NCI-H226 (cell line): ENCODE measurements at regions not wholly inside any gene's neighbourhood (a gene's known extent, or its start where the extent isn't known, plus 50 kb on each side); places are given as distances from the start of the nearest gene placed in this dataset.
"Not testable (repeated sequence)": the region's sequence is repeated elsewhere in the genome, so short reads cannot be mapped to it uniquely, and the experiment has no call there.

Experiments
- DNase-seq: peaks from one replicate; pipeline ENCODE4 v3.0.0-alpha.2; 2015

GRCh38 chr3:145900056-145900829 lies 260.7 kb downstream of the PLOD2 start:
- no peak for DNase-seq

DNA sequence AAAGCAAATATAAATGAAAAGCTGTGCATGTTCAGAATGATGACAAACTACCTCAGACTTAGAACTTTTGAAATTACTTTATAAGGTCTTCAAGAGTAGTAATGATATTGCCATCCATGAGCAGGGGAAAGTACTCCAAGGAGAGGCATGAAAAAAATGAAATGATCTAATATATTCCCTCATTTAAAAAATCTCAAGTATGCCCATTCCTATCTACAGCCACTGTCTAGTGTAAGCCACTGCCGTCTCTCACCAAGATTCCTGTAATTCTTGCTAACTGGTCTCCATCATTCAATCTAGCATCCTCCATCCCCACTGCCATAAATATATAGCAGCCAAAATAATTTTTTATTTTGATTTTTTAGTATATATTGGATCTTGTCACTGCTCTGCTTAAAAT lies 258.8 kb downstream of the PLOD2 start:
- DNase-seq, result peak; percentile 57

- no peak for DNase-seq
Observed at GRCh38 chr3:145903472-145904013, 257.4 kb downstream of the PLOD2 start.

DNA sequence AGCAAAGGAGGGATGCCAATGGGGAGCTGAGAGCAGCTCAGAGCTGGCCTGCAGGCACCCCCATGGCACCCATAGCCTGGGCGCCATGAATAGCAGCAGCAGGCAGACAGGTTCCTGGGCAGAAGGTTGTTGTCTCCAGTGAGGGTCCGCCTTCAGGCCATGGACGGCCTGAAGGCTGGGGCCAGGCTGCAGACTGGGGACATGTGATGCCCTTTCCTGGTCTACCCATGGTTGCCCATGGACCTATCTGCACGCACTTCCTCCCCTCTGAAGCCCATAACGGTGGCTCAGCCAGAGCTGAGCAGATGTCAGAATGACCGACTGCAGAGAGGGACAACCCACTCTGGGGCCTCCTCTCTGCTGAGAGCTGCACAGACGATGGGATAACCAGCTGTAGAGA lies 256.8 kb downstream of the PLOD2 start:
- DNase-seq, result no peak

GRCh38 chr3:145906301-145906700 lies 254.7 kb downstream of the PLOD2 start:
- DNase-seq, result no peak

GRCh38 chr3:145906755-145907154 lies 254.2 kb downstream of the PLOD2 start:
- peak; percentile 30 for DNase-seq

GRCh38 chr3:145911016-145911415 lies 250.0 kb downstream of the PLOD2 start:
- DNase-seq, result no peak

- no peak for DNase-seq
Observed at GRCh38 chr3:145915787-145916186, 245.2 kb downstream of the PLOD2 start.

DNA sequence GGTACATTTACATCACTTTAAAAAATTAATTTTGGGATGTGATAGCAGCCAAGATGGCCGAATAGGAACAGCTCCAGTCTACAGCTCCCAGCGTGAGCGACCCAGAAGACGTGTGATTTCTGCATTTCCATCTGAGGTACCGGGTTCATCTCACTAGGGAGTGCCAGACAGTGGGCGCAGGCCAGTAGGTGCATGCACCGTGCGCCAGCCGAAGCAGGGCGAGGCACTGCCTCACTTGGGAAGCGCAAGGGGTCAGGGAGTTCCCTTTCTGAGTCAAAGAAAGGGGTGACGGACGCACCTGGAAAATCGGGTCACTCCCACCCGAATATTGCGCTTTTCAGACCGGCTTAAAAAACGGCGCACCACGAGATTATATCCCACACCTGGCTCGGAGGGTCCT lies 233.2 kb downstream of the PLOD2 start:
- not testable (repeated sequence) for DNase-seq

- no peak for DNase-seq
Observed at GRCh38 chr3:145936971-145937370, 224.0 kb downstream of the PLOD2 start.

- DNase-seq, result no peak
Observed at GRCh38 chr3:145939431-145939830, 221.6 kb downstream of the PLOD2 start.

GRCh38 chr3:145942052-145942451 lies 218.9 kb downstream of the PLOD2 start:
- DNase-seq, result no peak

DNA sequence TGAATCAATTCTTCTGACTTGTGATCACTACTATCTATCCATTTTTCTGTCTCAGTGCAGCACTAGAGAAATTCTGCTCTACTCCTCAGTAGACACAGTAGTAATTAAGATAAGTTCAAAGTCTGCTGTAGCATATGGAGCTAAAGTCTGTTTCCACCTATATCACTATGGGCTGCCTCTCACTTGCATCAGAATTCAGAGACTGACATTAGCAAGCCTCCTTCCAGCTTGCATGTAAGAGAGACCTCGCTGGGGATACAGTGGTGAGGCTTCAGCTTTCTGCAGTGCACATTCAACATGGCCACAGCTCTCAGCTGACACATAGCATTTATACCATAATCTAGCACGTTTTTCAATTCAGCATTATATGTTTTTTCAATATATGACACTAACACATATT lies 217.0 kb downstream of the PLOD2 start:
- DNase-seq, result no peak

DNA sequence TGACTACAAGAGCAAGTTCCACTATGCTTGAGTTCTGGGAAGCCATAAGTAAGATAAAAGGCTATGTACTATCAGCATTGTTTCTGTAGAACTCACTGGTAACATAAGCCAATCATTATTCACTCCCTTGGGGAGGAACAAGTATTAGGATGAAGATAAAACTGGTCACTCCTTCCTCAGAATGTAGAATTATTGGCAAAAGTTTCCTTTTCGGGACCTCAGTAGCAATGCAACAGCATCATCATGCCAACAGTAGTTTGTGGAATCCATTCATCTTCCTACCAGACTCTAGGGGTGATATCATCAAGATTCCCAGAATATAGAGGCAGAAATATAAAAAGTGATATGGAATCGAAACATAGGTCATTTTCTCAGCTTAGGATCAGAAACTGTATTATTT lies 209.5 kb downstream of the PLOD2 start:
- no peak for DNase-seq

GRCh38 chr3:145952536-145952935 lies 208.4 kb downstream of the PLOD2 start:
- DNase-seq, result peak; percentile 17

DNA sequence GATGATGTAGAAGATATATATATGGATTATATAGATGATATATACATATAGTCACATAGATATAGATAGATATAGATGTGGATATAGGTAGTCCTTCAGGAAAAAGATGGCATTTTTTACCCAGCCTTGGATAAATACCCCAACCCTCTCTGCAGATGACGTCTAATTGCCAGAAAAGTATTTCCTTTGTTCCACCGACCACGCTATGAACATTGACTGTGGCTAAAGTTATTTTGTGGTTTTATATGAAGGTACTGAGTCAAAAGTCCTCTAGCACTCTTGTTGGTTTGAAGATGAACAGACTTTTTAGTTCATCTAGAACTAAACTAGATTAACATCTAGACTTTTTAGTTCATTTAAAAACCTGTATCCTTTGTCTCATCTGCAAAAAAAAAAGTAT lies 207.7 kb downstream of the PLOD2 start:
- no peak for DNase-seq

DNA sequence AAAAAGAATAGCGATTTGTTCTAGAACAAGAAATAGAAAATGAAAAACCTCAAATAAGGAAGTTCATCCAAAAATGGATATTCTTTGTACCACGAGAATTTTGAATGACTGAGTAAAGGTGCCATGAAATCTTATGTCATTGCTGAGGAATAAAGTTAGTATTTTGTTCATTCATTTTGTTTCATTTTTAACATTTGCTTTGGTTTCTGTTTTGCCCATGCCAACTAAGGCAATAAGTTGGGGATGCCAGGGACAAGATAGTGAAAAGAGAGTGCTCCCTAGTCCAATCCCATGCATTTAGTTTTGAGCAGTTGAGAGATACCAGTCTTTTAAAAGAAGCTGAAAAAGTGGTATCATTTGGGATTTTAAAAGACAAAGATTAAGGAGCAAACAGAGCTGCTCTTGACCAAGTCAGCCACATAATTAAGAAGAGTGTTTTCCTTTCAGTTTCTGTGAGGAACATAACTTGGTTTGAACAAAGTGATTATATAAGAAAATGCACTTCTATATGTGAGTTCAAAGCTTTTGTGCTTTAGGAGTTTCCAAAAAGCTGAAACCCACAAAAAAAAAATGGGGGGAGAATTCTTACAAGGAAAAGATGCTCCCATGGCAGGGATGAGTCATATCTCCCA lies 201.4 kb downstream of the PLOD2 start:
- DNase-seq, result no peak

- DNase-seq, result no peak
Observed at GRCh38 chr3:145963111-145963510, 197.9 kb downstream of the PLOD2 start.

GRCh38 chr3:145967043-145967442 lies 193.9 kb downstream of the PLOD2 start:
- no peak for DNase-seq

DNA sequence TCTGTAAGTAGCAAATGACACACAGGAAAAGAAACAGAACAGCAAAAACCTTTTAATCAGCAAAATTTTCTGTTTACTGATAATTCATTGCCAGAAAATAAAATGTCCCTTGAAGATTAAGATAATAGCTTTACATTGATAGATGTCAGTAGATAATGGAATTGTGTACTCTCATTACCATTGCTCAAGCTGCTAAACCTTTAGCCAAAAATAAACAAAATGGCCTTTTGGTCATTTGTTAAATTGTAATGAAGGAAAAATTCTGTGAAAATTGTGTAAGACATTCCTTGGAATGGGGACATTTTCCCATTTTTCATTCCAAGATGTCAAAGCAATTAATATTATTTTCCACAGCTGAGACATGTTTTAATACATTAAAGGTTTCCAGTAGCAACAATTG lies 189.8 kb downstream of the PLOD2 start:
- DNase-seq, result no peak

- DNase-seq, result no peak
Observed at GRCh38 chr3:145972851-145973250, 188.1 kb downstream of the PLOD2 start.

DNA sequence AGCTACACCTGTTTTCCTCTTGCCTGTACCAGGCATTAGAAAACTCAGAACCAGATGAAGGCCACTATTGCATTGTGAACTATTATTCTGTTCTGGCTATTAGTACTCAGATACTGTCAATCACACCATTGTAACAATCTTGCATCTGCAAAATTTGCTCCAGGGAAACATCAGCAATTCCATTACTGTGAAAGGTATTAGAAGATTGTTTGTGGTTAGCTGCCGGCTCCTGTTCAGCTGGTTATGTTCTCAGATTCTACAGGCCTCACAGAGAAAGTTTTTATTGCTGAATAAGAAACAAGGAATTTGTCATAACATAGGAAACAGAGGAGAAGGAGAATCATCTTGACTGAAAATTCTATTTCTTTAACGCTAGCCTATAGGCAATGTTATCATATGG lies 179.9 kb downstream of the PLOD2 start:
- DNase-seq, result no peak

GRCh38 chr3:145983101-145983500 lies 177.9 kb downstream of the PLOD2 start:
- DNase-seq, result no peak
